ENCODE measurements at regions not wholly inside any gene's neighbourhood (a gene's known extent, or its start where the extent isn't known, plus 50 kb on each side); places are given as distances from the start of the nearest gene placed in this dataset.

GRCh38 chr2:221874444-221874843 is 302.3 kb upstream of the EPHA4 start:
- TF ChIP-seq EZH2 (IDR thresholded peaks at IDR 0.05; ENCODE audit: borderline replicate concordance, low read depth, low read length, poor library complexity, severe bottlenecking), result no peak
- TF ChIP-seq CTCF (conservative IDR thresholded peaks at IDR 0.05; ENCODE audit: low read depth, low read length), result no peak
